Dermis microvascular lymphatic vessel endothelial cell (primary cell): ENCODE measurements at regions not wholly inside any gene's neighbourhood (a gene's known extent, or its start where the extent isn't known, plus 50 kb on each side); places are given as distances from the start of the nearest gene placed in this dataset.

Source experiments
- DNase-seq, 2 donors: peaks; one replicate each; pipeline versions ENCODE4 v3.0.0 to v3.0.0-alpha.2; 2010; ENCODE audit warnings: low read depth in 2 of 2

GRCh38 chr13:80428349-80429096, 87.6 kb upstream of the SPRY2 start:
- no peak for DNase-seq

DNA sequence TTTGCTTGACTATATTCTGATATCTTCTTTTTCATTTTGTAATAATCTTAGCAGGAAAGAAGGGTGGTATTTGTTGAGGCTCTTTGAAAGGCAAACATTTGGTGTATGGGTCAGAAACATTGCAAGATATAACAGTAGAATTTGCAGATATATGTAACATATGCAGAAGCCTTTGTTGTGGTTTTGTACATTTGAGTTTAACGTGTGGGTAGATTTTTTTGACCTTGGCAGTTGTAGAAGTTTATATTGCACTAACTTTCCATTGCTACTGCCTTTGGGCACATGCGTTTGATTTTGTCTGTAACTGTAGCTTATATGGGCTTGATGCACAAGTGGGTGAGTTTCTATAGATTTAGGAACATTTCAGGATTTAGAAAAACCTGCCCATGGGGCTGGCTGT, 78.5 kb upstream of the SPRY2 start:
- DNase-seq: no peak

GRCh38 chr13:80413611-80414010, 72.7 kb upstream of the SPRY2 start:
- DNase-seq: no peak

- DNase-seq: no peak
Measured at GRCh38 chr13:80408270-80408669, 67.3 kb upstream of the SPRY2 start.

- DNase-seq: no peak
Measured at GRCh38 chr13:80400865-80401426, 60.0 kb upstream of the SPRY2 start.

DNA sequence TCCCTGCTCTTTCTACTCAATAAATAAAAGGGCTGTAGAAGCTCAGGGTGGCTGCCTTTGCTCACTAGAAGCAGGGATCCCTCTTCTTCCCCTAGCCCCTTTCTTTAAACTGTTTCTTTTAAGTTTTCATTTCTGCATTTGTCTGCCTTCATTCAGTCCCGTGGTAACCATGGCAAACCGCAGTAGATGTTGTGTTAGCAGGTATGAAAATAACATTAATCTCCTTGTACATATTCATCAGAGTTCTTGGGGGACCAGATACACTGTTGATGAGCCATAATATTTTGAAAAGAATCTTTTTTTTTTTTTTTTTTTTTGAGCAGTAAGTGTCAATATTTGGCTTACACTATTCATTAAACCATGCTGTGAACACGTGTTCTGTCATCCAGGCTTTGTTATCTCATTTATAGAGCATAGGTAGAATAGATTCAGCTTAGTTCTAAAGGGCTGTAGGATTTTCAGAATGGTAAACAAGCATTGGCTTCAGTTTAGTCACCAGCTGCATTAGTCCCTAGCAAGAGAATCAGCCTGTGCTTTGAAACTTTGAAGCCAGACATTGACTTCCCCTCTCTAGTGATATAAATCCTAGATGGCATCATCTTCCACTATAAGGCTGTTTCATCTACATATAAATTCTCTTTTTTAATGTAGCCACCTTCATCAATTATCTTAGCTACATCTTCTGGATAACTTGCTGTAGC, 59.4 kb upstream of the SPRY2 start:
- DNase-seq: no peak

DNA sequence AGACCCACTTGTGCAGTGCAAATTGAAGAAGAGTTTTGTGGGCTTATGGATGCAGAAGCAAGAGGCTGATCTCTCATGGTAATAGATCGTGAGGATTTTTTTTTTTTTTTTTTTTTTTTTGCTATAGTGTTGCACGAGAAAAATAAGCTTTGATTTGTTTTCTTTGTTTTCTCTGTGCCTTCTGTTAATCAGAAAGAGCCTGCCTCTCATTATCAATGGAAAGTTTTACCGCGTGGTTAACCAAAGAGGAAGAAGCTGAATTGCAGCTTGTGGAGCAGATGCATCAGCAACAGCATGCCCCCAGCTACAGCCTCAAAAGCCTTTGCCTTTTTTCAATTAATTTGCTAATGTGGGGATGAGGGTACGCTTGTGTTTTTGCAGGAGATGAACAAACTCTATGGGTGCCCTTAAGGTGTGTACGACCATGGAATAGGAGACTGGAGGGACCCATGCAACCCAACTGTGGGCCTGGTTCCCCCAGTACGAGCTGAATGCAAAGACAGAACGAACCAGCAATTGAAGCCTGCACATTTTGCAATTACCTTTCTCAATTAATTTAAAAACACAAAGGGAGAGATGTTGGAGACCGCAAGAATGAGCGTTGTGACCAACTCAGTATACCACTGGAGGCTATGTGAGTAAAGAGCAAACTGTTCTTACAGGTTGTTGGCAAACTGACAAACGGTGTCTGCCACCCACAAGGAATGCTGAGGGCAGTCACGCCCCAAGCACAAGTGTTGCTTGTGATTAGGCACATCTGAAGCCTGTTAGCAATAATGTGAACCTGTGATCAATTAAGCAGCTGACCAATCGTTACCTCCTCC, 58.6 kb upstream of the SPRY2 start:
- DNase-seq: no peak
